OCI-LY7 (cell line): ENCODE measurements at regions not wholly inside any gene's neighbourhood (a gene's known extent, or its start where the extent isn't known, plus 50 kb on each side); places are given as distances from the start of the nearest gene placed in this dataset.

Experiments used
- BruUV-seq: library from RNA; stranded (reverse); fragments of 400-500 nt; replicated peaks from 2 replicates; lab custom pipeline; 2021; lab: Mats Ljungman, UMichigan
- CTCF ChIA-PET: fragments of 300-600 bp; sonication (Branson Sonifier 250); formaldehyde crosslinking; loops from one replicate; lab custom pipeline; 2022; ENCODE audit warnings: antibody characterized with exemption; ENCODE audit not compliant: unreplicated experiment; lab: Charles Lee
- POLR2A ChIA-PET: fragments of 300-600 bp; sonication (Branson Sonifier 250); formaldehyde crosslinking; loops from one replicate; lab custom pipeline; 2022; ENCODE audit warnings: antibody characterized with exemption; lab: Charles Lee
- DNase-seq: peaks from one replicate; pipeline ENCODE4 v3.0.0-alpha.2; 2015; ENCODE audit warnings: low spot score
- H2AFZ ChIP-seq: fragments of 200-600 bp; sonication (generic), shearing (Covaris generic); 2 replicates; pipeline ENCODE4 v1.6.1; 2014; ENCODE audit warnings: mild to moderate bottlenecking, antibody characterized with exemption, low read length, moderate library complexity
- H3K27ac ChIP-seq: fragments of 200-600 bp; sonication (generic); 2 replicates; pipeline ENCODE4 v1.5.1; 2014; ENCODE audit warnings: mixed run types, low read depth, mild to moderate bottlenecking, moderate library complexity, low read length, inconsistent platforms; ENCODE audit not compliant: poor library complexity, severe bottlenecking
- H3K36me3 ChIP-seq: fragments of 200-600 bp; sonication (generic); 2 replicates; pipeline ENCODE4 v1.6.1; 2014; ENCODE audit warnings: mild to moderate bottlenecking, antibody characterized with exemption, low read length, moderate library complexity, mixed read lengths; ENCODE audit not compliant: insufficient read depth
- H3K4me1 ChIP-seq: fragments of 200-600 bp; sonication (generic); 2 replicates; pipeline ENCODE4 v1.5.1; 2014; ENCODE audit warnings: mild to moderate bottlenecking, low read length; ENCODE audit not compliant: insufficient read depth, poor library complexity, severe bottlenecking
- H3K4me2 ChIP-seq: fragments of 200-600 bp; sonication (generic); 2 replicates; pipeline ENCODE4 v1.6.1; 2014; ENCODE audit warnings: mild to moderate bottlenecking, low read length
- H3K4me3 ChIP-seq: fragments of 200-600 bp; sonication (generic); 2 replicates; pipeline ENCODE4 v1.5.1; 2014; ENCODE audit warnings: mild to moderate bottlenecking, low read depth, low read length; ENCODE audit not compliant: poor library complexity, severe bottlenecking
- H3K79me2 ChIP-seq: fragments of 200-600 bp; sonication (generic); 2 replicates; pipeline ENCODE4 v1.6.1; 2016; ENCODE audit warnings: low read depth, mild to moderate bottlenecking, low read length, moderate library complexity, mixed read lengths; ENCODE audit not compliant: insufficient read depth
- H3K9me2 ChIP-seq: fragments of 200-600 bp; sonication (generic); 2 replicates; pipeline ENCODE4 v1.6.1; 2016; ENCODE audit warnings: mild to moderate bottlenecking, low read length, mixed read lengths; ENCODE audit not compliant: insufficient read depth
- H3K9me3 ChIP-seq: fragments of 200-600 bp; sonication (generic); 2 replicates; pipeline ENCODE4 v1.6.1; 2014; ENCODE audit warnings: mild to moderate bottlenecking, mixed run types, low read length, mixed read lengths
- H4K20me1 ChIP-seq: fragments of 200-600 bp; sonication (generic); 2 replicates; pipeline ENCODE4 v1.6.1; 2014; ENCODE audit warnings: mild to moderate bottlenecking, antibody characterized with exemption, low read length, moderate library complexity, mixed read lengths; ENCODE audit not compliant: insufficient read depth
- EZH2phosphoT487 ChIP-seq: fragments of 200-600 bp; sonication (generic); IDR thresholded peaks from 2 replicates; pipeline ENCODE4 v1.6.1; 2018; ENCODE audit warnings: low read depth, borderline replicate concordance, mild to moderate bottlenecking, mixed run types, antibody characterized with exemption, low read length, moderate library complexity, mixed read lengths
- intact Hi-C: fragments of 100-400 bp; cut with micrococcal nuclease; formaldehyde crosslinking; loops from one replicate; pipeline ENCODE4 v1.10.0; 2022; ENCODE audit not compliant: unreplicated experiment
- TF ChIP-seq, protein P1 (sequence below): fragments of 200-600 bp; sonication (generic); conservative IDR thresholded peaks from 2 replicates; pipeline ENCODE4 v1.5.1; 2014; ENCODE audit warnings: mild to moderate bottlenecking, antibody characterized with exemption, low read length, moderate library complexity, mixed read lengths

- Histone ChIP-seq H2AFZ (no peak overlapping the region), H3K9me3 (peaks cover 6% of the 10 kb centered on the region; the same call in 1 of the 2 replicates), H3K4me1 (no peaks in the 10 kb centered on the region), H3K4me2 (no peak overlapping the region), H3K4me3 (no peak overlapping the region), H4K20me1 (no peaks in the 10 kb centered on the region), H3K79me2 (no peaks in the 10 kb centered on the region), H3K36me3 (no peaks in the 10 kb centered on the region), H3K9me2 (no peaks in the 10 kb centered on the region), H3K27ac (no peak overlapping the region)
- TF ChIP-seq EZH2phosphoT487, result no peak
- TF ChIP-seq, protein P1, sequence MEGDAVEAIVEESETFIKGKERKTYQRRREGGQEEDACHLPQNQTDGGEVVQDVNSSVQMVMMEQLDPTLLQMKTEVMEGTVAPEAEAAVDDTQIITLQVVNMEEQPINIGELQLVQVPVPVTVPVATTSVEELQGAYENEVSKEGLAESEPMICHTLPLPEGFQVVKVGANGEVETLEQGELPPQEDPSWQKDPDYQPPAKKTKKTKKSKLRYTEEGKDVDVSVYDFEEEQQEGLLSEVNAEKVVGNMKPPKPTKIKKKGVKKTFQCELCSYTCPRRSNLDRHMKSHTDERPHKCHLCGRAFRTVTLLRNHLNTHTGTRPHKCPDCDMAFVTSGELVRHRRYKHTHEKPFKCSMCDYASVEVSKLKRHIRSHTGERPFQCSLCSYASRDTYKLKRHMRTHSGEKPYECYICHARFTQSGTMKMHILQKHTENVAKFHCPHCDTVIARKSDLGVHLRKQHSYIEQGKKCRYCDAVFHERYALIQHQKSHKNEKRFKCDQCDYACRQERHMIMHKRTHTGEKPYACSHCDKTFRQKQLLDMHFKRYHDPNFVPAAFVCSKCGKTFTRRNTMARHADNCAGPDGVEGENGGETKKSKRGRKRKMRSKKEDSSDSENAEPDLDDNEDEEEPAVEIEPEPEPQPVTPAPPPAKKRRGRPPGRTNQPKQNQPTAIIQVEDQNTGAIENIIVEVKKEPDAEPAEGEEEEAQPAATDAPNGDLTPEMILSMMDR, result no peak
- DNase-seq, result no peak
- intact Hi-C loops, result no loop called here
- ChIA-PET POLR2A (no interaction called here), CTCF (no interaction called here)
- BruUV-seq, result no TSS peak
Measured at GRCh38 chrX:525134-525533, 105.5 kb upstream of the SHOX start.

- Histone ChIP-seq H3K4me1 (no peaks in the 10 kb centered on the region), H2AFZ (no peak overlapping the region), H3K36me3 (no peaks in the 10 kb centered on the region), H3K4me3 (no peak overlapping the region), H3K79me2 (no peaks in the 10 kb centered on the region), H3K9me3 (peaks cover 6% of the 10 kb centered on the region; the same call in 1 of the 2 replicates), H3K4me2 (no peak overlapping the region), H3K9me2 (no peaks in the 10 kb centered on the region), H4K20me1 (no peaks in the 10 kb centered on the region), H3K27ac (no peak overlapping the region)
- intact Hi-C loops, result no loop called here
- no peak for DNase-seq
- no TSS peak for BruUV-seq
- TF ChIP-seq, protein P1, result no peak
- TF ChIP-seq EZH2phosphoT487, result no peak
- CTCF ChIA-PET, result no interaction called here
- POLR2A ChIA-PET, result no interaction called here
Measured at GRCh38 chrX:526295-527224, 104.0 kb upstream of the SHOX start.
